ENCODE measurements at regions not wholly inside any gene's neighbourhood (a gene's known extent, or its start where the extent isn't known, plus 50 kb on each side); places are given as distances from the start of the nearest gene placed in this dataset.

GRCh38 chr7:156261581-156261980, 379.0 kb upstream of the RNF32 start:
- DNase-seq, result no peak

GRCh38 chr7:156257904-156258303, 382.7 kb upstream of the RNF32 start:
- no peak for DNase-seq

- DNase-seq, result no peak
These were observed 384.9 kb upstream of the RNF32 start for GRCh38 chr7:156255635-156256034.

GRCh38 chr7:156251861-156252260, 388.7 kb upstream of the RNF32 start:
- no peak for DNase-seq

- DNase-seq, result no peak
These were observed 400.0 kb upstream of the RNF32 start for GRCh38 chr7:156240532-156240931.

GRCh38 chr7:156238366-156239133, 402.0 kb upstream of the RNF32 start:
- DNase-seq, result no peak

- no peak for DNase-seq
These were observed 403.0 kb upstream of the RNF32 start for GRCh38 chr7:156237614-156238013.

GRCh38 chr7:156236936-156237599, 403.5 kb upstream of the RNF32 start:
- no peak for DNase-seq

- DNase-seq, result no peak
These were observed 404.2 kb upstream of the RNF32 start for GRCh38 chr7:156236181-156236889.

- no peak for DNase-seq
These were observed 405.7 kb upstream of the RNF32 start for GRCh38 chr7:156234666-156235494.

- no peak for DNase-seq
These were observed 406.4 kb upstream of the RNF32 start for GRCh38 chr7:156234192-156234591.

- no peak for DNase-seq
These were observed 407.5 kb upstream of the RNF32 start for GRCh38 chr7:156232931-156233705.

- DNase-seq, result no peak
These were observed 410.0 kb upstream of the RNF32 start for GRCh38 chr7:156230576-156230975.

- no peak for DNase-seq
These were observed 412.6 kb upstream of the SHH start for GRCh38 chr7:156224833-156225225.

GRCh38 chr7:156223935-156224832, 411.9 kb upstream of the SHH start:
- DNase-seq, result no peak

GRCh38 chr7:156222611-156223010, 410.3 kb upstream of the SHH start:
- no peak for DNase-seq

- DNase-seq, result no peak
These were observed 409.9 kb upstream of the SHH start for GRCh38 chr7:156222151-156222550.

GRCh38 chr7:156220701-156221100, 408.4 kb upstream of the SHH start:
- no peak for DNase-seq

GRCh38 chr7:156220078-156220605, 407.9 kb upstream of the SHH start:
- no peak for DNase-seq

GRCh38 chr7:156219307-156220077, 407.2 kb upstream of the SHH start:
- no peak for DNase-seq
